ENCODE measurements at regions not wholly inside any gene's neighbourhood (a gene's known extent, or its start where the extent isn't known, plus 50 kb on each side); places are given as distances from the start of the nearest gene placed in this dataset.

- no peak for DNase-seq
Observed at GRCh38 chr4:158007566-158007965, 165.3 kb downstream of the GASK1B start.

GRCh38 chr4:158006990-158007389 lies 165.8 kb downstream of the GASK1B start:
- no peak for DNase-seq

GRCh38 chr4:158005021-158005420 lies 167.8 kb downstream of the GASK1B start:
- DNase-seq, result no peak

GRCh38 chr4:158004101-158004500 lies 168.7 kb downstream of the GASK1B start:
- DNase-seq, result no peak

GRCh38 chr4:158003212-158003611 lies 169.6 kb downstream of the GASK1B start:
- no peak for DNase-seq

DNA sequence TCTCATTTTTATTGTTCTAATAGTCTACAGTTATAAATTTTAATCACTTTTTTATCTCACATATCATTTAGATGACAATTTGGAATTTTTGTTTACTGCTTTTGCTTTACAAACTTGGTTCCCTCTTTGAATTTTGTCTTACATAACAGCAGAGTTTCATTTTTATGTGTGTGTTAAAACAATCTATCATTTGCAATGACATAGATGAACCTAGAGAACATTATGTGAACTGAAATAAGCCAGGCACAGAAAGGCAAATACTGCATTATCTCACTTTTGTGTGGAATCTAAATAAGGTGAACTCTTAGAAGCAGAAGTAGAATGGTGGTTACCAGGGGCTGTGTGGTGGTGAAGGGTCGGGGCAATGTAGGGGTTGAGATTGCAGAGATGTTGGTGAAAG lies 170.7 kb downstream of the GASK1B start:
- DNase-seq, result no peak

DNA sequence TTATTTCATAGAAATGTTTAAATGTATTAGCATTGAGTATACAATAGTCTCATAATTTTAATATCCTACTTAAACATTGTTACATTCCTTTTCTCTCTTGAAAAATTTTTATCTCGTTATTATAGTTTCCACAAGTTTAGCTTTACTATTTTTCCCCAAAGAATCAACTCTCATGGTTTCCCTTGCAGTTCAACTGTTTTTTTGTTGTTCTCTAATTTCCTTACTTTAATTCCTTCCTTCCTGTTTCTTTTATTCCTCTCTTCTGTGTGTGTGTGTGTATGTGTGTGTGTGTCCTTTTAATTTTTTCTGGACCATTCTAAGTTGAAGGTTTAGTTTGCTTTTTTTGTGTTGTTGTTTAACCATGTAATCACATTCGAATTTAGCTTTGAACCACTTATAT lies 171.1 kb downstream of the GASK1B start:
- DNase-seq, result no peak

GRCh38 chr4:157999723-158000122 lies 173.1 kb downstream of the GASK1B start:
- no peak for DNase-seq

- no peak for DNase-seq
Observed at GRCh38 chr4:157997296-157997695, 175.5 kb downstream of the GASK1B start.

DNA sequence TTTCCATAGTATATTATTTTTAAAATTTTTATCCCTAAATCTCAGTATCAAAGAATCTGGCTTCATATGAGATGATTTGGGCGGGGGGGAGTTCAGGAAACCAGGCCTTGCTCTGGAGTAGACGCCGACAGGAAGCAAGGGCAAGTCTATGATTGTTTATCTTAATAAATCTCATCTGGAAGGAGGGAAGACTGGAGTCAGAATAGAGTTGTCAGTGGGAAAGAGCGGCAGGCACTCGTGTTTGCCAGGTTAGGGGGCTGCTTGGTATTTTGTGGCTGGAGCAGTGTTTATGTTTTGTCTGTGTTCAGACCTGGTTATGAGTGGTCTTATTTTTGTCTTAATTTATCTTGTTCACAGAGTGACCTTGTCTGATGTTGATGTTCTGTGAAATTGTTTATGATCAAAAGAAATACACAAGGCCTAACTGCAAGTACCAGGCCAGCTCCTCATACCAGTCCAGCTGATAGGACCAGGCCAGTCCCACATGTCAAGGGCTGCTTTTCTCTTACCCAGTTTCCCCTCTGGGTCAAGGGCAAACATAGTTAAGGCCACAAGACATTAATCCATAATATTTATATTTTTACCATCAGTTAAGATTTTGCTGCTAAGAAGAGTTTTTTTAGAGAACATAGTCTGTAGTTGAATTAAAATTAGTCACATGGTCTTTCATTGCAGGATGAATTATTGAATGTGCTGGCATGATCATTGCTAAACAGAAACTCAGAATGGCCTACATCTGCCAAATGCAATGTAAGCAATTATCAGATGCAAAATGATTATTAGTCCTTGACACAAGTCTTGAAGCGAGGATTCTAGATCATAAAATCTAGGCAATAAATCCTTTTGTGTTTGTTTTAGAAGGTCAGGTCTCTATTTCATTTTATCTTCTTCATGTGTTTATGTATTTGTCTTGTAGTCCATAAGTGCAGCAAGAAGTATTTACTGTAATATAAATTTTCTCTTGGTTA lies 176.5 kb downstream of the GASK1B start:
- no peak for DNase-seq

DNA sequence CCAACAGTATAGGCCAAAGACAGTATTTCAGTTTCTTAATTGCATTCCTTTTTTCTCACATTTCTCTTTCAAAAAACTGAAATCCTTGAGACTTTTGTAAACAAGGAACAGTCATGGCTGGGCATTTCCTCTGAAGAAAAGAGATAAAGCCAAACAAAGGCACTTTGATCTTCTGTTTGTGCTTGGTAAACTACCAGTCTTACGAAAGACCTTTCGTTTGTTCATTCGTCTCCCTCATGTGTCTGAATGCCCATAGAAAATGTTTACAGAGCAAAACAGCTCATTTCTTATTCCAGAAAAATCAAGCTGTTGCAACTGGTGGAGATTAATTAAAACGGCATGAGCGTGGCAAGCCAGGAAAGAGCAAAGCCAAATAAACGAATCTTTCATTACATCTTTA lies 178.0 kb downstream of the GASK1B start:
- no peak for DNase-seq

- no peak for DNase-seq
Observed at GRCh38 chr4:157992948-157993839, 179.6 kb downstream of the GASK1B start.

DNA sequence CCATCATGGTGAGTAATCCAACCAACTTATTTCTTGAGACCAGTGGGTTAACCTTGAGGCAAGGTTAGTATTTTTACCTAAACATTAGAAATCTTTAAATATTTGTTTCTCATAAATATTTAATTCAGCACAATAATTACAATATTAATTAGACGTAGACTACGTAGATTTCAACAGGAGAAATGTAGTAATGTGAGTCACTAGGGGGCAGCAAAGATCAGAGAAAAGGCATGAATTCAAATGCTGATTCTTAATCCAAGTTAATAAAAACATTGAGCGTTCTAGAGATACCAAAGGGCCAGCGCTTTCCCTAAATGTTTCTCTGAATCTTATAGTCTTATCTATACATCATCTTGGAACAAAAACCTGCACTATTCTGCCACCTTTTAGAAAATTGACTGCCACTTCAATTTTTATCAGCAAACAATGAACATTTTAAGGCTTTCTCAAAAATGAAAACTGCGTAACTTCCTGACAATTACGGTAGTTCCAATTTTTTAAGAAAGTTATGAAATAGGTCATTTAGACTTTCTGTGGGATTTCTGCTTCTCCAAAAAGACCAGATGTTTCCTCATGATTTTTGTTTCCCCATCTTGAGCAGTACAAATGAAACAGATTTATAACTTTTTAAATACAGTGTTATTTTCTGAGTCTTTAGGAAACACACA lies 180.7 kb downstream of the GASK1B start:
- DNase-seq, result peak; percentile 51

DNA sequence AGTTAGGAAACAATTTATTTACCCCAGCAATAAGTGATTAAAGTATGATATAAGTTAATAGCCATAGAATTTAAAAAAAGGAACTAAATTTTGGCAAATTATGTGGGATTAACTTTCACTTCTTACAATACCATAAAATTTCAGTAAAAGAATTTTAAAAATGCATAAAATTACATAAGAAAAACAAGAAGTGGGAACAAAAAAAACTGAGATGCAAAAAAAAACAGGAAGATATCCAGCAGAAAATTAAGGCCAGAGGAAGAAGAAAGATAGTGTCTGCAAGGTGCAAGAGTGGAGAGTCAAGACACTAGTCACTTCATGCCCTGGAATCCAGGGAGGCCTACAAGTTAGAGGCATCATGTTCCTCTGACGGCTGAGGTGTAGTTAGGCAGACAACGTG lies 184.2 kb downstream of the GASK1B start:
- DNase-seq, result no peak

DNA sequence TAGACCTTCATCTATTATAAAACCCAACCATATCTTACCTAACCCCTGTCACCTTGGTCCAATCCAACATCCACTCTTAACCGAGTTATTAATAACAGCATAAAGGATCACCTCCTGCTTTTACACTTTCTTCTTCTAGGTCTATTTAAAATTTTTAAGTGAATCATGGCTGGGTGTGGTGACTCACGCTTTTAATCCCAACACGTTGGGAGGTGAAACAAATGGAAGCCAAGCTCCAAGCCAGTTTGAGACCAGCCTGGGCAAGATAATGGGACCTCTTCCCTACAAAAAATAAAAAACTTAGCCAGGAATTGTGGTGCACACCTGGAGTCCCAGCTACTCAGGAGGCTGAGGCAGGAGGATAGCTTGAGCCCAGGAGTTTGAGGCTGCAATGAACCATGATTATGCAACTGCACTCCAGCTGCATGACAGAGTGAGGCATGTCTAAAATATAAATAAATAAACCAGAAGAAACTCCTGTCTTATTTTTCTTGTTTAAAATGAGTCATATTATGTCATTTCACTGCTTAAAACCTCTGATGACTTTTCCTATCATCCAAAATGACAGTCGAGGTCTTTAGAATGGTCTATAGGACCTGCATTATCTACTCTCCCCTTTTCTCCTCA lies 188.4 kb downstream of the GASK1B start:
- no peak for DNase-seq

GRCh38 chr4:157983300-157983699 lies 189.5 kb downstream of the GASK1B start:
- DNase-seq, result no peak

GRCh38 chr4:157980158-157980557 lies 192.7 kb downstream of the GASK1B start:
- no peak for DNase-seq

GRCh38 chr4:157978680-157979361 lies 194.0 kb downstream of the GASK1B start:
- DNase-seq, result peak; percentile 45

DNA sequence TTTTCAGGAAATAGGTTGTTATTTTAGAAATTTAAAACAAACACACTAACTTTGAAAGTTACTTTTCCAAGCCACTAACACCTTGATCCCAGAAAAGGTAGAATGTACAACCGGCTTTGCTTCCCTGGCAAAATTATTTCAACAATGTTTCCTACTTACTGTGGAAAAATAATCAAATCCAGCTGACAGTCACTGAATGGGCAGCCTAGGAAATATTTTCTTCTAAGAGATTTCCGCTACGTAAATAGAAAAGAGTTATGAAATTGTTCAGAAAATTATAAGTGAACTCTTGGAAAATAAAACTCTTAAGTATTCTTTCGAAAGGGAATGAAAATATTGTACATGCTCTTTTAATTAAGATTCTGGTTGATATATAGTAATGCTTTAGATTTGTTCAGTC lies 195.7 kb downstream of the GASK1B start:
- DNase-seq, result no peak

- DNase-seq, result no peak
Observed at GRCh38 chr4:157973297-157973696, 199.5 kb downstream of the GASK1B start.

- no peak for DNase-seq
Observed at GRCh38 chr4:157964463-157964862, 208.4 kb downstream of the GASK1B start.

All from CD4-positive, alpha-beta T cell treated with Interleukin-10 for 1 hour (primary cell).